Glutamatergic neuron (in vitro differentiated cells): ENCODE measurements at regions not wholly inside any gene's neighbourhood (a gene's known extent, or its start where the extent isn't known, plus 50 kb on each side); places are given as distances from the start of the nearest gene placed in this dataset.
A peak's percentile ranks its signal among the peaks of the same experiment; 100 is the strongest.
"Not testable (repeated sequence)": the region's sequence is repeated elsewhere in the genome, so short reads cannot be mapped to it uniquely, and the experiment has no call there.

Source experiments
- DNase-seq: peaks from one replicate; pipeline ENCODE4 v3.0.0; 2022
- H3K27ac Mint-ChIP-seq: one replicate; pipeline ENCODE4 v1.8.0; 2020; ENCODE audit warnings: mild to moderate bottlenecking, mixed read lengths, inconsistent platforms; ENCODE audit not compliant: unreplicated experiment
- H3K27me3 Mint-ChIP-seq: one replicate; pipeline ENCODE4 v1.8.0; 2020; ENCODE audit warnings: mild to moderate bottlenecking, moderate library complexity, mixed read lengths, inconsistent platforms; ENCODE audit not compliant: unreplicated experiment
- H3K36me3 Mint-ChIP-seq: one replicate; pipeline ENCODE4 v1.8.0; 2020; ENCODE audit warnings: mild to moderate bottlenecking, mixed read lengths, inconsistent platforms; ENCODE audit not compliant: unreplicated experiment
- H3K4me1 Mint-ChIP-seq: one replicate; pipeline ENCODE4 v1.8.0; 2020; ENCODE audit warnings: mild to moderate bottlenecking, low read depth, mixed read lengths, inconsistent platforms; ENCODE audit not compliant: unreplicated experiment
- H3K4me3 Mint-ChIP-seq: one replicate; pipeline ENCODE4 v1.8.0; 2020; ENCODE audit warnings: mild to moderate bottlenecking, mixed read lengths, inconsistent platforms; ENCODE audit not compliant: unreplicated experiment
- H3K9me3 Mint-ChIP-seq: one replicate; pipeline ENCODE4 v1.8.0; 2020; ENCODE audit warnings: mild to moderate bottlenecking, moderate library complexity, mixed read lengths, inconsistent platforms; ENCODE audit not compliant: unreplicated experiment
- CTCF ChIP-seq: fragments of 200-600 bp; sonication (generic); IDR thresholded peaks from one replicate; pipeline ENCODE4 v1.5.0; 2021; ENCODE audit not compliant: partially characterized antibody, unreplicated experiment

- Mint-ChIP-seq H3K27ac (no peak overlapping the region), H3K9me3 (no peaks in the 10 kb centered on the region), H3K27me3 (no peaks in the 10 kb centered on the region), H3K4me3 (no peak overlapping the region), H3K36me3 (no peaks in the 10 kb centered on the region), H3K4me1 (no peaks in the 10 kb centered on the region)
- no peak for DNase-seq
- no peak for TF ChIP-seq CTCF
Observed at GRCh38 chr1:82143108-82143833, 342.5 kb downstream of the ADGRL2 start.

- no peak overlapping the region for H3K4me3 Mint-ChIP-seq
- DNase-seq, result no peak
- no peak overlapping the region for H3K27ac Mint-ChIP-seq
- no peaks in the 10 kb centered on the region for H3K36me3 Mint-ChIP-seq
- no peaks in the 10 kb centered on the region for H3K9me3 Mint-ChIP-seq
- TF ChIP-seq CTCF, result no peak
- H3K27me3 Mint-ChIP-seq, result no peaks in the 10 kb centered on the region
- no peaks in the 10 kb centered on the region for H3K4me1 Mint-ChIP-seq
Observed at GRCh38 chr1:82141390-82141789, 340.7 kb downstream of the ADGRL2 start.

- Mint-ChIP-seq H3K4me3 (no peak overlapping the region), H3K27me3 (no peaks in the 10 kb centered on the region), H3K27ac (no peak overlapping the region), H3K9me3 (no peaks in the 10 kb centered on the region), H3K36me3 (no peaks in the 10 kb centered on the region), H3K4me1 (no peaks in the 10 kb centered on the region)
- TF ChIP-seq CTCF, result no peak
- DNase-seq, result no peak
Observed at GRCh38 chr1:82139751-82140468, 339.2 kb downstream of the ADGRL2 start.

- H3K27me3 Mint-ChIP-seq, H3K27ac Mint-ChIP-seq, H3K36me3 Mint-ChIP-seq, H3K9me3 Mint-ChIP-seq, H3K4me1 Mint-ChIP-seq, DNase-seq: not testable (repeated sequence)
- H3K4me3 Mint-ChIP-seq, result peak overlapping the region; percentile 46
Observed at GRCh38 chr1:82136351-82136750, 335.6 kb downstream of the ADGRL2 start.

- TF ChIP-seq CTCF, result no peak
- H3K4me3 Mint-ChIP-seq, result no peak overlapping the region
- no peaks in the 10 kb centered on the region for H3K27me3 Mint-ChIP-seq
- H3K4me1 Mint-ChIP-seq, result no peaks in the 10 kb centered on the region
- H3K27ac Mint-ChIP-seq, result no peak overlapping the region
- H3K36me3 Mint-ChIP-seq, result no peaks in the 10 kb centered on the region
- no peak for DNase-seq
- H3K9me3 Mint-ChIP-seq, result no peaks in the 10 kb centered on the region
Observed at GRCh38 chr1:82125866-82126265, 325.1 kb downstream of the ADGRL2 start.
